Testis (tissue), 2 donors: ENCODE measurements at regions not wholly inside any gene's neighbourhood (a gene's known extent, or its start where the extent isn't known, plus 50 kb on each side); places are given as distances from the start of the nearest gene placed in this dataset.

ENCODE experiments used
- POLR2A ChIP-seq: fragments of 450-650 bp; IDR thresholded peaks from one replicate; pipeline ENCODE4 v1.6.1; 2017; ENCODE audit warnings: antibody characterized with exemption, mild to moderate bottlenecking, moderate library complexity
- TF ChIP-seq, protein P1 (sequence below), 3 experiments: fragments of 450-650 bp in 2 of 3; fragments of 200-600 bp in 1 of 3; sonication (generic) in 1 of 3; IDR thresholded peaks; one replicate each; pipeline ENCODE4 v1.5.1; 2016 to 2019; ENCODE audit warnings: antibody characterized with exemption in 3 of 3, mild to moderate bottlenecking in 2 of 3, moderate library complexity in 1 of 3

DNA sequence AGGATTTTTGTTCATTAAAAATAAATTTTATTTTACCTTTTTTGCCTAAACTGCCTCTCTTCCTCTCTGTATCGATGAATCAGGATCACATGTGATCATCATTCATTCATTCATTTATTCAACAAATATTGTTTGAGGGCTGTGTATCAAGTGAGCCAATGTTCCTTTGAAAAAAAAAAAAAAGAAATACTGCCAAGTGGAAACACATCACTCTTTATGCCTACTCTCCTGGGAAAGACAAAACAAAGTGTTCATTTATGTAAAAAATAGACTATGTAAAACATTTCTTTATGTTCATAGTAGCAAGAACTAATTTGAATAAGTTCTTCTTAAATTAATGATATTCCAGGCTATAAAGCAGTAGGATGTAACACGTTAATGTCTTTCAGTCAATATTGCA lies 233.1 kb downstream of the POSTN start:
- TF ChIP-seq, protein P1, sequence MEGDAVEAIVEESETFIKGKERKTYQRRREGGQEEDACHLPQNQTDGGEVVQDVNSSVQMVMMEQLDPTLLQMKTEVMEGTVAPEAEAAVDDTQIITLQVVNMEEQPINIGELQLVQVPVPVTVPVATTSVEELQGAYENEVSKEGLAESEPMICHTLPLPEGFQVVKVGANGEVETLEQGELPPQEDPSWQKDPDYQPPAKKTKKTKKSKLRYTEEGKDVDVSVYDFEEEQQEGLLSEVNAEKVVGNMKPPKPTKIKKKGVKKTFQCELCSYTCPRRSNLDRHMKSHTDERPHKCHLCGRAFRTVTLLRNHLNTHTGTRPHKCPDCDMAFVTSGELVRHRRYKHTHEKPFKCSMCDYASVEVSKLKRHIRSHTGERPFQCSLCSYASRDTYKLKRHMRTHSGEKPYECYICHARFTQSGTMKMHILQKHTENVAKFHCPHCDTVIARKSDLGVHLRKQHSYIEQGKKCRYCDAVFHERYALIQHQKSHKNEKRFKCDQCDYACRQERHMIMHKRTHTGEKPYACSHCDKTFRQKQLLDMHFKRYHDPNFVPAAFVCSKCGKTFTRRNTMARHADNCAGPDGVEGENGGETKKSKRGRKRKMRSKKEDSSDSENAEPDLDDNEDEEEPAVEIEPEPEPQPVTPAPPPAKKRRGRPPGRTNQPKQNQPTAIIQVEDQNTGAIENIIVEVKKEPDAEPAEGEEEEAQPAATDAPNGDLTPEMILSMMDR (IDR thresholded peaks at IDR 0.05) = no peak
- TF ChIP-seq POLR2A = no peak
